Pancreas (tissue), 10 donors: ENCODE measurements at regions not wholly inside any gene's neighbourhood (a gene's known extent, or its start where the extent isn't known, plus 50 kb on each side); places are given as distances from the start of the nearest gene placed in this dataset.

ENCODE experiments used
- ATAC-seq, 4 donors: fragments of 200-7000 bp; cut with Tn5 transposase; one replicate each; pipeline versions ENCODE4 v1.8.0 to v1.9.1; 2020; ENCODE audit warnings: mild to moderate bottlenecking in 4 of 4, moderate library complexity in 4 of 4
- DNase-seq, 6 donors: peaks; one replicate each; pipeline ENCODE4 v3.0.0-alpha.2; 2020
- FAIRE-seq: peaks from 2 replicates; lab custom pipeline; 2012; peaks lifted over from hg19 to GRCh38; lab: Jason Lieb, UNC
- H3K27ac ChIP-seq, 4 donors: fragments of 200-600 bp; sonication (generic); 1 replicate in 3 of 4; 2 replicates in 1 of 4; pipeline versions ENCODE4 v1.5.0 to v1.8.0; 2020
- H3K27me3 ChIP-seq, 4 donors: fragments of 200-600 bp; one replicate each; pipeline ENCODE4 v1.8.0; 2021
- H3K36me3 ChIP-seq, 3 donors: fragments of 200-600 bp; sonication (generic) in 1 of 3; one replicate each; pipeline versions ENCODE4 v1.5.0 to v1.8.0; 2020 to 2021
- H3K4me1 ChIP-seq, 3 donors: fragments of 200-600 bp; one replicate each; pipeline ENCODE4 v1.8.0; 2021
- H3K4me3 ChIP-seq, 4 donors: fragments of 200-600 bp; sonication (generic) in 2 of 4; one replicate each; pipeline versions ENCODE4 v1.5.0 to v1.8.0; 2020 to 2021
- H3K9me3 ChIP-seq, 4 donors: fragments of 200-600 bp; one replicate each; pipeline ENCODE4 v1.8.0; 2021
- CTCF ChIP-seq, 4 donors: fragments of 200-600 bp; sonication (generic) in 3 of 4; IDR thresholded peaks; one replicate each; pipeline versions ENCODE4 v1.5.0 to v1.8.0; 2021; ENCODE audit warnings: antibody characterized with exemption in 4 of 4
- WGBS, 2 donors: extraction: QIAGEN DNeasy Blood & Tissue Kit; methylation state at CpG; one replicate each; pipeline ENCODE4 v1.1.7; 2013; 5-methylcytosine and 5-hydroxymethylcytosine counted together
- intact Hi-C, 3 donors: fragments of 100-400 bp; cut with DNase I; formaldehyde crosslinking; loops; one replicate each; pipeline versions ENCODE4 v1.11.1 to v1.14.2; 2022
- donor health status: healthy with polysubstance abuse.
- donor health status: DM: no; HTN: no; CAD: no; lungs with moderate emphysema.
- donor health status: DM: no; HTN: no; CAD: no.
- donor health status: control.
- donor health status: control.
- donor health status: Bipolar disorder and iron deficiency.
- donor health status: DM: yes; HTN: yes; CAD: no.
- donor health status: DM: no; HTN: no; CAD: no.
- donor health status: DM: no; HTN: no; CAD: no.
- donor health status: DM: yes; HTN: yes; CAD: no.

GRCh38 chr3:34185301-34185700 lies 386.9 kb downstream of the PDCD6IP start:
- no peak for FAIRE-seq
- no peak for ATAC-seq
- Histone ChIP-seq H3K36me3 (no peaks in the 10 kb centered on the region), H3K4me3 (no peak overlapping the region), H3K9me3 (no peaks in the 10 kb centered on the region), H3K4me1 (no peaks in the 10 kb centered on the region), H3K27me3 (no peaks in the 10 kb centered on the region), H3K27ac (no peak overlapping the region)
- WGBS, 2 donors, result 65 to 71% methylated on average over 1 of the region's 1 CpG
- no peak for TF ChIP-seq CTCF (IDR thresholded peaks at IDR 0.05)
- DNase-seq, result no peak
- intact Hi-C loops, result no loop called here

GRCh38 chr3:34189133-34189532 lies 390.7 kb downstream of the PDCD6IP start:
- no peak for ATAC-seq
- WGBS, 2 donors, result 69 to 84% methylated on average over 7 of the region's 7 CpGs
- H3K4me1 ChIP-seq, result no peaks in the 10 kb centered on the region
- intact Hi-C loops, result no loop called here
- H3K27ac ChIP-seq, result no peak overlapping the region
- TF ChIP-seq CTCF (IDR thresholded peaks at IDR 0.05), result no peak
- H3K27me3 ChIP-seq, result no peaks in the 10 kb centered on the region
- no peak for FAIRE-seq
- DNase-seq, result no peak
- no peaks in the 10 kb centered on the region for H3K36me3 ChIP-seq
- H3K4me3 ChIP-seq, result no peak overlapping the region
- H3K9me3 ChIP-seq, result no peaks in the 10 kb centered on the region

- H3K4me3 ChIP-seq, result no peak overlapping the region
- no peaks in the 10 kb centered on the region for H3K36me3 ChIP-seq
- H3K4me1 ChIP-seq, result no peaks in the 10 kb centered on the region
- DNase-seq (no peak), FAIRE-seq (no peak), ATAC-seq (no peak)
- no peaks in the 10 kb centered on the region for H3K9me3 ChIP-seq
- no peak overlapping the region for H3K27ac ChIP-seq
- intact Hi-C loops, result no loop called here
- TF ChIP-seq CTCF (IDR thresholded peaks at IDR 0.05), result no peak
- H3K27me3 ChIP-seq, result no peaks in the 10 kb centered on the region
- 95% methylated on average over 2 of the region's 2 CpGs for WGBS, 2 donors
Measured at GRCh38 chr3:34196914-34197313, 398.5 kb downstream of the PDCD6IP start.

- Histone ChIP-seq H3K4me3 (no peak overlapping the region), H3K36me3 (no peaks in the 10 kb centered on the region), H3K27ac (no peak overlapping the region), H3K9me3 (no peaks in the 10 kb centered on the region), H3K27me3 (no peaks in the 10 kb centered on the region), H3K4me1 (no peaks in the 10 kb centered on the region)
- no peak for ATAC-seq
- DNase-seq, result no peak
- no peak for FAIRE-seq
- WGBS, 2 donors, result 51 to 82% methylated on average over 1 of the region's 1 CpG
- TF ChIP-seq CTCF (IDR thresholded peaks at IDR 0.05), result no peak
- intact Hi-C loops, result no loop called here
Measured at GRCh38 chr3:34198309-34198708, 399.9 kb downstream of the PDCD6IP start.

- Histone ChIP-seq H3K4me1 (no peaks in the 10 kb centered on the region), H3K27me3 (no peaks in the 10 kb centered on the region), H3K36me3 (no peaks in the 10 kb centered on the region), H3K4me3 (no peak overlapping the region), H3K9me3 (no peaks in the 10 kb centered on the region), H3K27ac (no peak overlapping the region)
- intact Hi-C loops, result no loop called here
- no peak for TF ChIP-seq CTCF (IDR thresholded peaks at IDR 0.05)
- FAIRE-seq, result no peak
- no peak for DNase-seq
- 31 to 47% methylated on average over 1 of the region's 1 CpG for WGBS, 2 donors
- no peak for ATAC-seq
Measured at GRCh38 chr3:34200576-34200975, 402.1 kb downstream of the PDCD6IP start.
